ENCODE measurements at regions not wholly inside any gene's neighbourhood (a gene's known extent, or its start where the extent isn't known, plus 50 kb on each side); places are given as distances from the start of the nearest gene placed in this dataset.

- TF ChIP-seq TAF1 (conservative IDR thresholded peaks at IDR 0.05), result no peak
- no peak for TF ChIP-seq CTCF (IDR thresholded peaks at IDR 0.05; ENCODE audit: low read depth, low read length, missing input control)
- no peak for TF ChIP-seq GABPA (IDR thresholded peaks at IDR 0.05 in 1 of 2, conservative IDR thresholded peaks at IDR 0.05 in 1 of 2)
- TF ChIP-seq, protein P1, sequence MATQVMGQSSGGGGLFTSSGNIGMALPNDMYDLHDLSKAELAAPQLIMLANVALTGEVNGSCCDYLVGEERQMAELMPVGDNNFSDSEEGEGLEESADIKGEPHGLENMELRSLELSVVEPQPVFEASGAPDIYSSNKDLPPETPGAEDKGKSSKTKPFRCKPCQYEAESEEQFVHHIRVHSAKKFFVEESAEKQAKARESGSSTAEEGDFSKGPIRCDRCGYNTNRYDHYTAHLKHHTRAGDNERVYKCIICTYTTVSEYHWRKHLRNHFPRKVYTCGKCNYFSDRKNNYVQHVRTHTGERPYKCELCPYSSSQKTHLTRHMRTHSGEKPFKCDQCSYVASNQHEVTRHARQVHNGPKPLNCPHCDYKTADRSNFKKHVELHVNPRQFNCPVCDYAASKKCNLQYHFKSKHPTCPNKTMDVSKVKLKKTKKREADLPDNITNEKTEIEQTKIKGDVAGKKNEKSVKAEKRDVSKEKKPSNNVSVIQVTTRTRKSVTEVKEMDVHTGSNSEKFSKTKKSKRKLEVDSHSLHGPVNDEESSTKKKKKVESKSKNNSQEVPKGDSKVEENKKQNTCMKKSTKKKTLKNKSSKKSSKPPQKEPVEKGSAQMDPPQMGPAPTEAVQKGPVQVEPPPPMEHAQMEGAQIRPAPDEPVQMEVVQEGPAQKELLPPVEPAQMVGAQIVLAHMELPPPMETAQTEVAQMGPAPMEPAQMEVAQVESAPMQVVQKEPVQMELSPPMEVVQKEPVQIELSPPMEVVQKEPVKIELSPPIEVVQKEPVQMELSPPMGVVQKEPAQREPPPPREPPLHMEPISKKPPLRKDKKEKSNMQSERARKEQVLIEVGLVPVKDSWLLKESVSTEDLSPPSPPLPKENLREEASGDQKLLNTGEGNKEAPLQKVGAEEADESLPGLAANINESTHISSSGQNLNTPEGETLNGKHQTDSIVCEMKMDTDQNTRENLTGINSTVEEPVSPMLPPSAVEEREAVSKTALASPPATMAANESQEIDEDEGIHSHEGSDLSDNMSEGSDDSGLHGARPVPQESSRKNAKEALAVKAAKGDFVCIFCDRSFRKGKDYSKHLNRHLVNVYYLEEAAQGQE (IDR thresholded peaks at IDR 0.05), result no peak
- no peak for TF ChIP-seq YY1 (IDR thresholded peaks at IDR 0.05)
- no peak for TF ChIP-seq RAD21 (IDR thresholded peaks at IDR 0.05)
- TF ChIP-seq JUND (IDR thresholded peaks at IDR 0.05), result no peak
- TF ChIP-seq ZBTB33 (IDR thresholded peaks at IDR 0.05), result no peak
- no peak for TF ChIP-seq RXRA (IDR thresholded peaks at IDR 0.05)
Measured at GRCh38 chr1:29548091-29548490, 311.8 kb downstream of the PTPRU start.
